ENCODE measurements at regions not wholly inside any gene's neighbourhood (a gene's known extent, or its start where the extent isn't known, plus 50 kb on each side); places are given as distances from the start of the nearest gene placed in this dataset.

DNA sequence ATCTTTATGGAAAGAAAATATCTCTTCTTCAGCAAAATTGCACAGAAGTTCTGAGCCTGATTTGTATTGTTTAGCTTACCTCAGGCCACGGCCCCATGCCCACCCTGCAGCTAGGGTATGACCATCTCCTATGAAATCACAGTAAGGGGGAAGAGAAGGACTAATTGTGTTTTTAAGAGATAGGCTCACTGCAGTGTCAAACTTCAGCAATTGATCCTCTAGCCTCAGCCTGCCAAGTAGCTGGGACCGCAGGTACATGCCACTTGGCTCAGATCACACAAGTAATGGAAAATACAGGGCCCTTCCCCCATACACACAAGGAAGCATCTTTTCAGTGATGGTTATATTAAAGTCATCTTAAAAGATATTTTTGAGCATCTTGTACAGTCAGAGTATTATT lies 60.0 kb downstream of the DMAC1 start:
- no peak for TF ChIP-seq REST (IDR thresholded peaks at IDR 0.05; ENCODE audit: insufficient replicate concordance, low read depth)
- no peak for TF ChIP-seq GABPA (IDR thresholded peaks at IDR 0.05; ENCODE audit: low read depth)
- no peak for TF ChIP-seq SPI1 (IDR thresholded peaks at IDR 0.05; ENCODE audit: borderline replicate concordance, low read depth)
- TF ChIP-seq, protein P1, sequence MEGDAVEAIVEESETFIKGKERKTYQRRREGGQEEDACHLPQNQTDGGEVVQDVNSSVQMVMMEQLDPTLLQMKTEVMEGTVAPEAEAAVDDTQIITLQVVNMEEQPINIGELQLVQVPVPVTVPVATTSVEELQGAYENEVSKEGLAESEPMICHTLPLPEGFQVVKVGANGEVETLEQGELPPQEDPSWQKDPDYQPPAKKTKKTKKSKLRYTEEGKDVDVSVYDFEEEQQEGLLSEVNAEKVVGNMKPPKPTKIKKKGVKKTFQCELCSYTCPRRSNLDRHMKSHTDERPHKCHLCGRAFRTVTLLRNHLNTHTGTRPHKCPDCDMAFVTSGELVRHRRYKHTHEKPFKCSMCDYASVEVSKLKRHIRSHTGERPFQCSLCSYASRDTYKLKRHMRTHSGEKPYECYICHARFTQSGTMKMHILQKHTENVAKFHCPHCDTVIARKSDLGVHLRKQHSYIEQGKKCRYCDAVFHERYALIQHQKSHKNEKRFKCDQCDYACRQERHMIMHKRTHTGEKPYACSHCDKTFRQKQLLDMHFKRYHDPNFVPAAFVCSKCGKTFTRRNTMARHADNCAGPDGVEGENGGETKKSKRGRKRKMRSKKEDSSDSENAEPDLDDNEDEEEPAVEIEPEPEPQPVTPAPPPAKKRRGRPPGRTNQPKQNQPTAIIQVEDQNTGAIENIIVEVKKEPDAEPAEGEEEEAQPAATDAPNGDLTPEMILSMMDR (IDR thresholded peaks at IDR 0.05; ENCODE audit: insufficient read depth, low read length): no peak
- no peak for TF ChIP-seq POLR2AphosphoS5 (IDR thresholded peaks at IDR 0.05; ENCODE audit: low read depth)
- H3K27me3 ChIP-seq (ENCODE audit: insufficient read depth, poor library complexity, severe bottlenecking): no peaks in the 10 kb centered on the region
- no peak for DNase-seq (ENCODE audit: low read depth in 1 of 2, low spot score in 1 of 2)
- H3K4me3 ChIP-seq (replicated peaks; ENCODE audit: insufficient read depth, low read length): no peak overlapping the region
- no peak overlapping the region for H3K27ac ChIP-seq (replicated peaks)

- no peaks in the 10 kb centered on the region for H3K27me3 ChIP-seq (ENCODE audit: insufficient read depth, poor library complexity, severe bottlenecking)
- no peak for DNase-seq (ENCODE audit: low read depth in 1 of 2, low spot score in 1 of 2)
- TF ChIP-seq, protein P1 (IDR thresholded peaks at IDR 0.05; ENCODE audit: insufficient read depth, low read length): no peak
- TF ChIP-seq SPI1 (IDR thresholded peaks at IDR 0.05; ENCODE audit: borderline replicate concordance, low read depth) (no peak), REST (IDR thresholded peaks at IDR 0.05; ENCODE audit: insufficient replicate concordance, low read depth) (no peak), GABPA (IDR thresholded peaks at IDR 0.05; ENCODE audit: low read depth) (no peak), POLR2AphosphoS5 (IDR thresholded peaks at IDR 0.05; ENCODE audit: low read depth) (no peak)
- no peak overlapping the region for H3K4me3 ChIP-seq (replicated peaks; ENCODE audit: insufficient read depth, low read length)
- H3K27ac ChIP-seq (replicated peaks): no peak overlapping the region
Measured at GRCh38 chr9:7735311-7735710, 64.3 kb downstream of the DMAC1 start.

GRCh38 chr9:7730164-7730445 lies 69.5 kb downstream of the DMAC1 start:
- no peak for TF ChIP-seq GABPA (IDR thresholded peaks at IDR 0.05; ENCODE audit: low read depth)
- TF ChIP-seq POLR2AphosphoS5 (IDR thresholded peaks at IDR 0.05; ENCODE audit: low read depth): no peak
- TF ChIP-seq, protein P1 (IDR thresholded peaks at IDR 0.05; ENCODE audit: insufficient read depth, low read length): no peak
- no peak for TF ChIP-seq SPI1 (IDR thresholded peaks at IDR 0.05; ENCODE audit: borderline replicate concordance, low read depth)
- no peak for TF ChIP-seq REST (IDR thresholded peaks at IDR 0.05; ENCODE audit: insufficient replicate concordance, low read depth)
- Histone ChIP-seq H3K4me3 (replicated peaks; ENCODE audit: insufficient read depth, low read length) (no peak overlapping the region), H3K27me3 (ENCODE audit: insufficient read depth, poor library complexity, severe bottlenecking) (no peaks in the 10 kb centered on the region), H3K27ac (replicated peaks) (no peak overlapping the region)
- DNase-seq (ENCODE audit: low read depth in 1 of 2, low spot score in 1 of 2): no peak

Measured in HL-60 (cell line).